Effector memory CD8-positive, alpha-beta T cell (primary cell): ENCODE measurements at regions not wholly inside any gene's neighbourhood (a gene's known extent, or its start where the extent isn't known, plus 50 kb on each side); places are given as distances from the start of the nearest gene placed in this dataset.
"Not testable (repeated sequence)": the region's sequence is repeated elsewhere in the genome, so short reads cannot be mapped to it uniquely, and the experiment has no call there.

Source experiments
- ATAC-seq: fragments of 150-1000 bp; cut with Tn5 transposase; replicated peaks from 2 replicates; pipeline ENCODE4 v1.10.0; 2021; ENCODE audit warnings: mild to moderate bottlenecking, moderate library complexity
- DNase-seq, 3 experiments: peaks; one replicate each; pipeline ENCODE4 v3.0.0; 2021
- H3K27ac Mint-ChIP-seq, 2 donors: one replicate each; pipeline ENCODE4 v1.8.0; 2022; ENCODE audit warnings: mild to moderate bottlenecking in 2 of 2, mixed read lengths in 2 of 2, moderate library complexity in 2 of 2
- H3K27me3 Mint-ChIP-seq, 2 donors: one replicate each; pipeline ENCODE4 v1.8.0; 2022; ENCODE audit warnings: mixed read lengths in 2 of 2
- H3K36me3 Mint-ChIP-seq: one replicate; pipeline ENCODE4 v1.8.0; 2022; ENCODE audit warnings: mild to moderate bottlenecking, moderate library complexity, mixed read lengths; ENCODE audit not compliant: insufficient read depth
- H3K4me1 Mint-ChIP-seq, 2 donors: one replicate each; pipeline ENCODE4 v1.8.0; 2022; ENCODE audit warnings: low read depth in 2 of 2, mixed read lengths in 2 of 2
- H3K4me3 Mint-ChIP-seq, 2 donors: one replicate each; pipeline ENCODE4 v1.8.0; 2022; ENCODE audit warnings: mild to moderate bottlenecking in 2 of 2, mixed read lengths in 2 of 2, moderate library complexity in 2 of 2
- H3K9me3 Mint-ChIP-seq, 2 donors: one replicate each; pipeline ENCODE4 v1.8.0; 2022; ENCODE audit warnings: mixed read lengths in 2 of 2

GRCh38 chr5:56763711-56764466 lies 51.5 kb upstream of the MAP3K1 start:
- Mint-ChIP-seq H3K4me1 (peaks cover 0 to 3% of the 10 kb centered on the region in 2 donors), H3K36me3 (peaks cover 3% of the 10 kb centered on the region), H3K27ac (no peak overlapping the region), H3K4me3 (no peak overlapping the region), H3K9me3 (no peaks in the 10 kb centered on the region), H3K27me3 (peaks cover 18 to 24% of the 10 kb centered on the region in 2 donors)
- DNase-seq, result no peak
- no peak for ATAC-seq

- Mint-ChIP-seq H3K9me3 (no peaks in the 10 kb centered on the region), H3K4me1 (peaks cover 0 to 3% of the 10 kb centered on the region in 2 donors), H3K27ac (no peak overlapping the region), H3K36me3 (no peaks in the 10 kb centered on the region), H3K4me3 (no peak overlapping the region), H3K27me3 (peaks cover 18 to 24% of the 10 kb centered on the region in 2 donors)
- DNase-seq (no peak), ATAC-seq (no peak)
Observed at GRCh38 chr5:56763182-56763581, 52.2 kb upstream of the MAP3K1 start.

DNA sequence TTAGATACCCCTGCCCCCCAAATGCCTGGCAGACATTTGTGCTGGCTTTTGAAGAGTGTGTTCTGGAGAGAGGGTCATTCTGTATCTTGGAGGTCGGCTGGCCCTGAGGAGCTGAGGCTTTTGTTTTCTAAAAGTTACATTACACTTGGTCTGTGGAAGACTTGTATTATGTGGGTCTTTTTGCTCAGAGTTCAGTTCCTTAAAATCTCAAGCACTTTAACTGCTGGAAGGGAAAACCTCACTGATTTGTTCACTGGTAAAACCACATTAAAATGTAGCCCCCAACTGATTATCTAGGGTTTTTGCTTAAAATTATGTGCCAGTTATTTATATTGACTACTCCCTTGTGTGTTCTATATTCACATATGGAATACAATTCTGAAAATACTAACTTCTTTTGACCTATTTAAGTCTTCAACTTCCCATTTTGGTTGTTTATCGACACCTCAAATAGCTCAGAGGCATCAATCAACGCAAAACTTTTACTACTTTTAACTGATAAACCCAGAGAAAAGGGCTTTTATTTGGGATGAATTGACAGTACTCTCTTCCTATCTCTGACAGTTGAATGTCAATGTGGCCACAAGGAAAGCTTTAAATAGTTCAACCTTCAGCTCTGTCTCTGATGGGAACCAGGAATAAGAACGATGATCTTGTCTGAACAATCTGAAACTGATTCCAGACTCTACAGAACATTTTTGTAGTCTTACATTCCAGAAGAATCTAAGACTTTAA lies 54.0 kb upstream of the MAP3K1 start:
- no peak overlapping the region for H3K27ac Mint-ChIP-seq

DNA sequence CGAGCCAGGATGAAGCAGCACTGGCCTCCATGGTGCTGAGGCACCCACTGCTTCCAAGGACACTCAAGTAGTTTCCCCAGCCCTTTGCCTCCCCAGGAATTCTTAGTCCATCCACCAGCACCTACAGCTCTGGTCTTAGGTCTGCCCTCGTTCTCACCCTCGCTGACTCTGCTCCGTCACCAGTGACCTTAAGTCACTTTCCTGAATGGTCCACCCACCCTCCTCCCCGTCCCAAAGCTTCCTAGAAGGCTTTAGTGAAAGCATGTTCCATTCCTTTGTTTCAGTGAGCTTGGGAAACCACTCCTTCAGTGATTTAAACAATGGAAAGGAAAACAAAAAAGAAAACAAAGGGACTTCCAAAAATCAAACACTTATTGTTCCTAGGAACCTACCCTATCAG lies 54.6 kb upstream of the MAP3K1 start:
- Mint-ChIP-seq H3K9me3 (no peaks in the 10 kb centered on the region), H3K27me3 (peaks cover 19 to 20% of the 10 kb centered on the region in 2 donors), H3K36me3 (no peaks in the 10 kb centered on the region), H3K27ac (no peak overlapping the region), H3K4me1 (peaks cover 0 to 4% of the 10 kb centered on the region in 2 donors), H3K4me3 (no peak overlapping the region)
- DNase-seq (no peak), ATAC-seq (no peak)

More for the DNA sequence above, 54.0 kb upstream of the MAP3K1 start:
- Mint-ChIP-seq H3K36me3 (no peaks in the 10 kb centered on the region), H3K4me3 (no peak overlapping the region), H3K4me1 (peaks cover 0 to 4% of the 10 kb centered on the region in 2 donors), H3K27me3 (peaks cover 20 to 21% of the 10 kb centered on the region in 2 donors), H3K9me3 (no peaks in the 10 kb centered on the region)
- ATAC-seq (no peak), DNase-seq (no peak)

DNA sequence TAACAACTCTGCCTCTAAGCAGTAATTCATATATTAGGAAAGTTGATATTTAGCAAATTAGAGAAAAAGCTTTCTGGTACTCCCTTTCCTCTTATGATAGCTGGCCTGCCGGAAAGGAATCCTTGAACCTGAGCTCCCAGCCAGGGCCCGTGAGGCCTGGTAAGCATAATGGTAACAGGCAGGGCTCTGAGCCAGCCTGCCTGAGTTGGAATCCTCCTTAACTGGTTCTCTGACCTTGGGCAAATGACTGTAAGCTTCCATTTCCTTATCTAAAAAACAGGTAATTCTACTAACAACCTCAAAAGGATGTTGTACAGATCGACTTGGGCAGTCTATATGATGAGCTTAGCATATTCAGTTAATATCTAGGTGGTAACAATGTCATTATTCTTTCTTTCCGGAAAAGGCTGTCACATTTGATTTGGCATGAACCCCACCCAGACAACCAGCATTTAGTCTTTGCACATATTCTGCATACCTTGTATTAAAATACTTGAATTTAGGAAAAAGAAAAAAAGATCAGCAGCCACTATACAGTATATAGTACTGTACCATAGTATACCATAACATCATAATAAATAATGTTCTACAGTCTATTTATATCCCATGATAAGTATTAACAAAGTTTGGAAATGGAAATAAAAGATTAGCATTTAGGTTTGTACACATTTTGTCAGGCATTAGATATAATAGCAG lies 55.7 kb upstream of the MAP3K1 start:
- ATAC-seq, result no peak
- H3K9me3 Mint-ChIP-seq, result no peaks in the 10 kb centered on the region
- no peak for DNase-seq
- H3K27me3 Mint-ChIP-seq, result peaks cover 19 to 20% of the 10 kb centered on the region in 2 donors
- H3K4me3 Mint-ChIP-seq, result no peak overlapping the region
- no peaks in the 10 kb centered on the region for H3K36me3 Mint-ChIP-seq
- H3K4me1 Mint-ChIP-seq, result peaks cover 0 to 4% of the 10 kb centered on the region in 2 donors
- no peak overlapping the region for H3K27ac Mint-ChIP-seq

GRCh38 chr5:56757077-56757476 lies 58.3 kb upstream of the MAP3K1 start:
- no peak overlapping the region for H3K27ac Mint-ChIP-seq
- H3K9me3 Mint-ChIP-seq, result no peaks in the 10 kb centered on the region
- no peaks in the 10 kb centered on the region for H3K36me3 Mint-ChIP-seq
- peaks cover 19 to 20% of the 10 kb centered on the region in 2 donors for H3K27me3 Mint-ChIP-seq
- peaks cover 0 to 2% of the 10 kb centered on the region in 2 donors for H3K4me1 Mint-ChIP-seq
- H3K4me3 Mint-ChIP-seq, result no peak overlapping the region
- no peak for DNase-seq
- ATAC-seq, result no peak

GRCh38 chr5:56755036-56755555 lies 60.3 kb upstream of the MAP3K1 start:
- no peaks in the 10 kb centered on the region for H3K9me3 Mint-ChIP-seq
- ATAC-seq, result no peak
- H3K27ac Mint-ChIP-seq, result no peak overlapping the region

GRCh38 chr5:56753588-56753987 lies 61.8 kb upstream of the MAP3K1 start:
- not testable (repeated sequence) for H3K36me3 Mint-ChIP-seq, H3K27ac Mint-ChIP-seq, H3K4me3 Mint-ChIP-seq, DNase-seq, ATAC-seq, H3K9me3 Mint-ChIP-seq, H3K4me1 Mint-ChIP-seq
- H3K27me3 Mint-ChIP-seq, result peaks cover 9 to 14% of the 10 kb centered on the region in 2 donors

More at GRCh38 chr5:56755036-56755555, 60.3 kb upstream of the MAP3K1 start:
- H3K36me3 Mint-ChIP-seq, result no peaks in the 10 kb centered on the region
- H3K27me3 Mint-ChIP-seq, result peaks cover 6 to 9% of the 10 kb centered on the region in 2 donors
- H3K4me1 Mint-ChIP-seq, result peaks cover 0 to 2% of the 10 kb centered on the region in 2 donors
- no peak for DNase-seq
- H3K4me3 Mint-ChIP-seq, result no peak overlapping the region

DNA sequence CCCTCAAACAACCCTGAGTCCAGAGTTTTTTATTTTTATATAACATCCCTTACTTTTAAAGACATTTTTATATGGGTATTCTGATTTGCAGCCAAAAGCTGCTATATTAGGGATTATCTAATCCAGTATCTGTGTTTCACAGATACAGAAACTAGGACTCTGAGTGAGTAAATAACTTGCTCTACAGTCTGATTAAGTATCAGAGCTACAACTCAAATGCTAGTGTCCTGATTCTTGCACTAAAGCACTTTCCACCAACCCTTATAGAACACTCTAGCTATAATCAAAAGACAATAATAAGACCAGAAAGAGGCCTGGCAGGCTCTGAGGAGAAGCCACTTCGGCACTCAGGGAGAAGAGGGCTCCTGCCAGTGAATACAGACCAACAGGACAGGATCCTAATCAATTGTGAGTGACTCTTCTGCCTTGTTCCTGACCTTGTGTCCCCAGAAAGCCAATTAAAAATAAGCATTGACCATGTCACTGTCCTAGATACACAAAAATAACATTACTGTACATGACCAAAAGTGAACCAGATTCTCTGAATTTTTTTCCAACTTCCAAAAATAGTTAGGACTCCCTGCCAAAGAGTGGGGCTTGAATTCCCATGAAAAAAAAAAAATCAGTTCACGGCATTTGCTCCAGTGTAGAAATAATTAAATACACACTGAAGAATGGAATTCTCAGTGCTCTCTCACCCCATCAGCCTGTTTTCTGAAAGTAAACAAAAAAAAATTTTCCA lies 63.6 kb upstream of the MAP3K1 start:
- no peaks in the 10 kb centered on the region for H3K36me3 Mint-ChIP-seq
- no peak overlapping the region for H3K4me3 Mint-ChIP-seq
- H3K27ac Mint-ChIP-seq, result peak overlapping the region in 1 of 2 donors; percentile 29
- no peaks in the 10 kb centered on the region for H3K4me1 Mint-ChIP-seq
- ATAC-seq (no peak), DNase-seq (no peak)
- no peaks in the 10 kb centered on the region for H3K9me3 Mint-ChIP-seq
- H3K27me3 Mint-ChIP-seq, result peaks cover 1 to 7% of the 10 kb centered on the region in 2 donors

DNA sequence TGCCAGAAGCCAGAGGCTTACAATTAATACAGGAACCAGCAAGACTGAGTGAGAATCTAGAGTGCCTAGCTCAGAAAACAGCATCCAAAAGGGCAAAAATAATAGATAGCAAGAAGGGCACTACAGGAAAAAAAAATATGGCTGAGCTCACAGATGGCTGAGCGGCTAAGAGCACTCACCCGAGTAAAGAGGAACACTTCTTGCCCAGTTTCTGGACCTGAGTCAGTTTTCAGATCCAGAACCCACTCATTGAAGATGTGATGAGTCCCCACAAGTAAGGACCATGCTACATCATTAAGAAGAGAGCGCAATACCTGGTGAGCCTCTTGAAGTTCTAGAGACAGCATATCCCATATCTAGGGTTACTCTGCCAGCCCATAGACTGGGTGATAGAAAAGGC lies 65.5 kb upstream of the MAP3K1 start:
- Mint-ChIP-seq H3K27me3 (peaks cover 7 to 8% of the 10 kb centered on the region in 2 donors), H3K36me3 (no peaks in the 10 kb centered on the region), H3K9me3 (no peaks in the 10 kb centered on the region), H3K4me1 (no peaks in the 10 kb centered on the region), H3K4me3 (no peak overlapping the region), H3K27ac (no peak overlapping the region)
- DNase-seq, result no peak
- no peak for ATAC-seq

DNA sequence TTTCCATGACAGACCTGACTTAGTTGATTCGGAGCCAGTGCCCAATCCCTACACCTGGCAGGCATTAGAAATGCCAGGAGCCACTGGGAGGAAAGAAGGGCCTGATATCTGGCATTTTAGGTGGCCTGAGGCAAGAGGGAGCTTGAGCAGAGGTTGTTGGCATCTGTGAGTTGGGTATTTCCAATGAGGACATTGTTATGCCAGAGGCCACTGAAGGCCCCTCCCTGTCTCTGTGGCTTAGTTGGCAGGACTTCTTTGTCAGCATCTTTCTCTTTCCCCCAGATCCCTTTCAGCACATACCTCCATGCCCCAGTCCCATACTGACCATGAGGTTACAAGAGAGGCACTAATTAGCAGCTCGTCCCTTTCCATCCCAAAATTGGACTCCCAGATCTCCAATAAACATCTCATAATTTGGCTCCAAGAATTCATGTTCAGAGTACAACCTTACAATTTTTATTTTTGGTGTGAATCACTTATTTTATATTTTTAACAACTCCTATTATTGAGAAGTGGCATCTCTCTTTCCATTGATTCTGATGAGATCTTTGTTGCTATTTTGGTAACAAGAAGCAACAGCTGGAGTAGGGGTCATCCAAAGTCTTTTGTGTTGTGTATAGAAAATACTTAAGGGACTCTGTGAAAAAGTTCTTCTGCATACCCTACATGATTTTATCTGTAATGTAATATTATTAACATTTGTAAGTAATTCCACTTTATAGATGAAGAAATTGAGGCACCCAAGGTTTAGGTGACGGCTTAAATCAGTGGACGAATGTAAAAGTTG lies 68.6 kb upstream of the MAP3K1 start:
- Mint-ChIP-seq H3K4me1 (no peaks in the 10 kb centered on the region), H3K9me3 (no peaks in the 10 kb centered on the region), H3K27ac (no peak overlapping the region), H3K27me3 (peaks cover 16 to 21% of the 10 kb centered on the region in 2 donors), H3K4me3 (no peak overlapping the region), H3K36me3 (no peaks in the 10 kb centered on the region)
- ATAC-seq (no peak), DNase-seq (no peak)

DNA sequence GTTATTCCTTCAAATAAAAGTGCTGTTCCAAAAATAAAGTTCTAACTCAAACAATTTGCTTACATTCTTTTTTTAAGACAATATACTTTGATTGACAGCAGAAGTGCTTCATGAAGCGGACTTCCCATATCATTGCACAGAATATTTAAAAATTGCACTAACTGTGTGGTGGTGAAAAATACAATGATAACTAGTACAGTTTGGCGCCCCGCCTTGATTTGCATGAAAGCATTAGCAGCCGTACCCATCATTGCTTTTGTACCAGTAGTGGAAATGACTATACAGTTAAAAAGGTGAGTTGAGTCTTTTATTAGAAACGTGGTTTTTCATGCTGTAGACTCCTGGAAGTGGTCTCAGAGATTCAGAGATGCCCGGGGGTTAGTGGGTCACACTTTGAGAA lies 69.5 kb upstream of the MAP3K1 start:
- H3K9me3 Mint-ChIP-seq, result no peaks in the 10 kb centered on the region
- no peak for ATAC-seq
- no peak overlapping the region for H3K27ac Mint-ChIP-seq
- H3K36me3 Mint-ChIP-seq, result no peaks in the 10 kb centered on the region
- H3K27me3 Mint-ChIP-seq, result peaks cover 16 to 26% of the 10 kb centered on the region in 2 donors
- H3K4me3 Mint-ChIP-seq, result no peak overlapping the region
- no peaks in the 10 kb centered on the region for H3K4me1 Mint-ChIP-seq
- no peak for DNase-seq
